GM19035 (cell line): ENCODE measurements at regions not wholly inside any gene's neighbourhood (a gene's known extent, or its start where the extent isn't known, plus 50 kb on each side); places are given as distances from the start of the nearest gene placed in this dataset.

Source experiments
- ATAC-seq: cut with Tn5 transposase; IDR thresholded peaks from one replicate; pipeline ENCODE4 v1.9.1; 2021; ENCODE audit not compliant: unreplicated experiment

GRCh38 chr18:1907470-1908206, 663.7 kb downstream of the METTL4 start:
- no peak for ATAC-seq

- no peak for ATAC-seq
Observed at GRCh38 chr18:1914489-1914888, 656.8 kb downstream of the METTL4 start.

- no peak for ATAC-seq
Observed at GRCh38 chr18:1916869-1917523, 654.3 kb downstream of the METTL4 start.

GRCh38 chr18:1917569-1917968, 653.7 kb downstream of the METTL4 start:
- no peak for ATAC-seq

GRCh38 chr18:1922066-1922465, 649.2 kb downstream of the METTL4 start:
- ATAC-seq: no peak

- no peak for ATAC-seq
Observed at GRCh38 chr18:1928711-1929110, 642.6 kb downstream of the METTL4 start.

GRCh38 chr18:1929720-1930119, 641.6 kb downstream of the METTL4 start:
- no peak for ATAC-seq

GRCh38 chr18:1930291-1931270, 640.7 kb downstream of the METTL4 start:
- ATAC-seq: no peak

- no peak for ATAC-seq
Observed at GRCh38 chr18:1952486-1952885, 618.8 kb downstream of the METTL4 start.

GRCh38 chr18:1954583-1955312, 616.6 kb downstream of the METTL4 start:
- ATAC-seq: no peak

- no peak for ATAC-seq
Observed at GRCh38 chr18:1958798-1959197, 612.5 kb downstream of the METTL4 start.

GRCh38 chr18:1965016-1965415, 606.3 kb downstream of the METTL4 start:
- ATAC-seq: no peak

- no peak for ATAC-seq
Observed at GRCh38 chr18:1965541-1965940, 605.8 kb downstream of the METTL4 start.

GRCh38 chr18:1968801-1969498, 602.4 kb downstream of the METTL4 start:
- ATAC-seq: no peak

GRCh38 chr18:1976484-1976883, 594.8 kb downstream of the METTL4 start:
- ATAC-seq: no peak

GRCh38 chr18:1982056-1982455, 589.2 kb downstream of the METTL4 start:
- ATAC-seq: no peak

GRCh38 chr18:1983746-1984515, 587.4 kb downstream of the METTL4 start:
- ATAC-seq: no peak

- no peak for ATAC-seq
Observed at GRCh38 chr18:1993866-1994265, 577.4 kb downstream of the METTL4 start.

GRCh38 chr18:1994471-1994870, 576.8 kb downstream of the METTL4 start:
- no peak for ATAC-seq
